ENCODE measurements at regions not wholly inside any gene's neighbourhood (a gene's known extent, or its start where the extent isn't known, plus 50 kb on each side); places are given as distances from the start of the nearest gene placed in this dataset.
"Not testable (repeated sequence)": the region's sequence is repeated elsewhere in the genome, so short reads cannot be mapped to it uniquely, and the experiment has no call there.

GRCh38 chr18:14450637-14451009 lies 92.8 kb downstream of the POTEC start:
- TF ChIP-seq CTCF, POLR2A (IDR thresholded peaks at IDR 0.05): not testable (repeated sequence)

Measured in vagina (tissue), 2 donors.